Mesothelial cell of epicardium (in vitro differentiated cells): ENCODE measurements at regions not wholly inside any gene's neighbourhood (a gene's known extent, or its start where the extent isn't known, plus 50 kb on each side); places are given as distances from the start of the nearest gene placed in this dataset.

Experiments used
- DNase-seq, 2 experiments: peaks; one replicate each; pipeline ENCODE4 v3.0.0; 2021; ENCODE audit warnings: low spot score in 2 of 2; ENCODE audit not compliant: unreplicated experiment in 2 of 2
- H3K27ac Mint-ChIP-seq: 2 replicates; pipeline ENCODE4 v1.8.0; 2021; ENCODE audit warnings: mixed read lengths
- H3K27me3 Mint-ChIP-seq: 2 replicates; pipeline ENCODE4 v1.8.0; 2021; ENCODE audit warnings: low read depth, mixed read lengths
- H3K36me3 Mint-ChIP-seq: 2 replicates; pipeline ENCODE4 v1.8.0; 2021; ENCODE audit warnings: mixed read lengths
- H3K4me1 Mint-ChIP-seq: 2 replicates; pipeline ENCODE4 v1.8.0; 2021; ENCODE audit warnings: mixed read lengths
- H3K4me3 Mint-ChIP-seq: 2 replicates; pipeline ENCODE4 v1.8.0; 2021; ENCODE audit warnings: mild to moderate bottlenecking, moderate library complexity, mixed read lengths
- H3K9me3 Mint-ChIP-seq: 2 replicates; pipeline ENCODE4 v1.8.0; 2021; ENCODE audit warnings: mixed read lengths
- TF ChIP-seq, protein P1 (sequence below): fragments of 200-600 bp; sonication (generic); IDR thresholded peaks from one replicate; pipeline ENCODE4 v1.5.0; 2021; ENCODE audit warnings: antibody characterized with exemption; ENCODE audit not compliant: unreplicated experiment

DNA sequence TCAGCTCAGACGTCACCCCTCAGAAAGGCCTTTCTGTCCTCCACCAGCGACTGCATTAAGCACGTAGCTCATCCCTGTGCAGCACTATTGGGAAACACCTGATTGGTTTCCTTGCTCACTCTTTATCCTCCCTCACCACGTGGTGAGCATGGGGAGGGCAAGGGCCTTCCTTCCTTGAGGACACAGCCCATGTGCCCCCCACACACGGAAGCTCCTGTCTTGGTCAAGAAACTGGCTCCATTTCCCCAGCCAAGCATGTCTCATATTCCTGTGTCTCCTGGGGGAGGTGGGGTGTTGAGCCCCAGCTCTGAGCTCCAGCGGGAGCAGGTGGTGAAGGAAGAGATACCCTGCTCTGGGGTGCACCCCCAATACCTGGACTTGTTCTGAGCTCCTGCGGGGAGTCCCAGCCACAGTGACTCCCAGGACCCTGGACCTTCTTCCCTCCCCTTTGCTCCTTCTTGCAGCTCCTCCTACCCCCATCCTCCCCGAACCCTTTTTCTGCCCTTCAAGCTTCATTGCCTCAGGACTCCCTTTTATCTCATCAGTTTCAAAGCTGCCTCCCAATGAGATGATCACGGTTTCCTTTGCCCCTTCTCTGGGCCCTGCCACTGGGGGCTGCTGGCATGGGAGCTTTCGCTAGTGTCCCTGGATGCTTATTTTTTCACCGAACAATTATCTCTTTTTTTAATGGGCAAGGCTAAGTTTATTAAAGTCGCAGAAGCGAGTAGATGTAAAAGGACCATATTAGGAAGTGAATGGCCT lies 230.1 kb downstream of the TFAP2C start:
- TF ChIP-seq, protein P1, sequence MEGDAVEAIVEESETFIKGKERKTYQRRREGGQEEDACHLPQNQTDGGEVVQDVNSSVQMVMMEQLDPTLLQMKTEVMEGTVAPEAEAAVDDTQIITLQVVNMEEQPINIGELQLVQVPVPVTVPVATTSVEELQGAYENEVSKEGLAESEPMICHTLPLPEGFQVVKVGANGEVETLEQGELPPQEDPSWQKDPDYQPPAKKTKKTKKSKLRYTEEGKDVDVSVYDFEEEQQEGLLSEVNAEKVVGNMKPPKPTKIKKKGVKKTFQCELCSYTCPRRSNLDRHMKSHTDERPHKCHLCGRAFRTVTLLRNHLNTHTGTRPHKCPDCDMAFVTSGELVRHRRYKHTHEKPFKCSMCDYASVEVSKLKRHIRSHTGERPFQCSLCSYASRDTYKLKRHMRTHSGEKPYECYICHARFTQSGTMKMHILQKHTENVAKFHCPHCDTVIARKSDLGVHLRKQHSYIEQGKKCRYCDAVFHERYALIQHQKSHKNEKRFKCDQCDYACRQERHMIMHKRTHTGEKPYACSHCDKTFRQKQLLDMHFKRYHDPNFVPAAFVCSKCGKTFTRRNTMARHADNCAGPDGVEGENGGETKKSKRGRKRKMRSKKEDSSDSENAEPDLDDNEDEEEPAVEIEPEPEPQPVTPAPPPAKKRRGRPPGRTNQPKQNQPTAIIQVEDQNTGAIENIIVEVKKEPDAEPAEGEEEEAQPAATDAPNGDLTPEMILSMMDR = no peak
- Mint-ChIP-seq H3K4me3 (peak overlapping the region; percentile 30), H3K4me1 (peaks cover 27% of the 10 kb centered on the region), H3K9me3 (no peaks in the 10 kb centered on the region), H3K27me3 (peaks cover 4% of the 10 kb centered on the region), H3K36me3 (no peaks in the 10 kb centered on the region), H3K27ac (peak overlapping the region; percentile 90)
- DNase-seq = no peak

DNA sequence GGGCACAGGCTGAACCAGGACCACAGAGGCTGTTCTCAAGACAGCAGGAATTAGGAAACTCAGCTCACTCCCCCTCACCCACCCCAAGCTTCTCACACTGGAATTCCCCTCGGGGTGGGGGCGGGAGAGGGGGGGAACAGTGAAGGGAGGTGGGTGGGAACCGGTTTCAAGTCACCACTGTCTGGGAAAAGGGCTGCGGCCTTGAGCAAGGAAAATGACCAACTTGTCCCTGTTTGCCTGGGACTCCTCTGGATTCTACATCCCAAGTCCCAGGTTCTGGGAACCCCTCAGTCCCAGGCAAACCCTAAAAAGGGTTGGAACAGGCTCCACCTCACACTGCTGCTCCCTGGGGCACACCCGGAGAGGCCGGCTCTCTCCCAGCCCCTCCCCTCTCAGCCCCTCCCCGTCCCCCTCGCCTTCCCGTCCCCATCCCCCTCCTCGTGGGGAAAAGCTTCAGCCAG lies 230.7 kb downstream of the TFAP2C start:
- DNase-seq = peak in 1 of 2 experiments; percentile 44
- Mint-ChIP-seq H3K27ac (peak overlapping the region; percentile 90), H3K4me1 (peaks cover 27% of the 10 kb centered on the region), H3K4me3 (peak overlapping the region; percentile 30), H3K27me3 (peaks cover 5% of the 10 kb centered on the region), H3K9me3 (no peaks in the 10 kb centered on the region), H3K36me3 (no peaks in the 10 kb centered on the region)
- TF ChIP-seq, protein P1 = no peak

DNA sequence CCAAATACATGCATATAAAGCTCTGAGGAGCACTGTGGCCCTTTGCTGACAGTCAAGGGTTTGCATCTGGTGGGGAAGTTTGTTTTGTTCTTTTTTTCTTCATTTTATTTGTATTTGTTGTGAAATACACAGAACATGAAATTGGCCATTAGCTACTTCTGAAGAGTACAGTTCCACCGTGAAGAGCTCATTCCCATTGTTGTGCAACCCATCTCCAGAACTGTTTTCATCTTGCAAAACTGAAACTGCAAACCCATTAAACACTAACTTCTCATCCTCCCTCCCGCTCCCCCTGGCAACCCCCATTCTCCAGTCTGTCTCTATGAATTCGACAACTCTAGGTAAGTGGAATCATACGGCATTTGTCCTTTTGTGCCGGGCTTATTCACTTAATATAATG lies 231.3 kb downstream of the TFAP2C start:
- TF ChIP-seq, protein P1 = no peak
- peak overlapping the region; percentile 27 for H3K27ac Mint-ChIP-seq
- DNase-seq = no peak
- H3K9me3 Mint-ChIP-seq = no peaks in the 10 kb centered on the region
- H3K4me3 Mint-ChIP-seq = no peak overlapping the region
- peaks cover 10% of the 10 kb centered on the region for H3K27me3 Mint-ChIP-seq
- H3K36me3 Mint-ChIP-seq = no peaks in the 10 kb centered on the region
- peaks cover 27% of the 10 kb centered on the region for H3K4me1 Mint-ChIP-seq

DNA sequence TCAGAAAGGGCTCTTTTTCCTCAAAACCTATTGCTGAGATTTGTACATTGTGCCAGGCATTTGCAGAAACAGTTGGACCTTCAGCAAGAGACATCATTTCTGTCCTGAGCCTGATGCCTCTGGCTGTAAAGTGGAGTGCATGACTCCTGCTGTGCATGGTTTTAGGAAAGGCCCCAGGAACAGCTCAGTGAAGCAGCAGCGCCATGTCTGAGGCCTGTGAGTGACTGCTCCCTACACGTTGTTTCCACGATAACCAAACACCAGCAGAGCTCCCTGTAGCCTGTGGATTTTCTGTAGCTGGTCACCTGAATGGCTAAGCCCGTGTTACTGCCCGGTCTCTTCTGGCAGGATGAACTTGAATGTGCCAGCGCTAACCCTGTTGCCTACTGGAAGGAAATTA lies 232.5 kb downstream of the TFAP2C start:
- no peaks in the 10 kb centered on the region for H3K9me3 Mint-ChIP-seq
- no peak overlapping the region for H3K27ac Mint-ChIP-seq
- no peak for DNase-seq
- peaks cover 12% of the 10 kb centered on the region for H3K27me3 Mint-ChIP-seq
- no peak overlapping the region for H3K4me3 Mint-ChIP-seq
- TF ChIP-seq, protein P1 = no peak
- peaks cover 27% of the 10 kb centered on the region for H3K4me1 Mint-ChIP-seq
- no peaks in the 10 kb centered on the region for H3K36me3 Mint-ChIP-seq

DNA sequence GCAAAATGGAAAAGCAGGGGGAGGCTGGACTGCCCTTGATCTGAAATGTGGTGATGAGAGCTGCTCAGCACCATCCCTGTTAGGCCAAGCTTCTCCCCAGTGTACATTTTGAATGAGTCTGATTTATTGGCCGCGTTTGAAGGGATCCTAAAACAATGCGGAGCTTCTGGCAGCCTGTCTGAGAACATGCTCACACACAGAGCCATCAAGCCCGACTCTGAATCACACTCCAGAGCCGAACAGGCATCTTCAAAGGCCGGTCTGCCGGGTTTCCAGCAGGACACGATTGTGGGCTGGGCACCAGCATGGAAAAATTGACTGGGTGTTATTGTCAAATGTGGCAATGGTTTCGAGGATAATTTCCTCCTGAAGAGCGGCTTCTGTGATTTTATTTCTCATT lies 235.9 kb downstream of the TFAP2C start:
- TF ChIP-seq, protein P1 = no peak
- H3K36me3 Mint-ChIP-seq = no peaks in the 10 kb centered on the region
- H3K27me3 Mint-ChIP-seq = peaks cover 12% of the 10 kb centered on the region
- DNase-seq = no peak
- H3K9me3 Mint-ChIP-seq = peaks cover 9% of the 10 kb centered on the region
- H3K4me3 Mint-ChIP-seq = no peak overlapping the region
- peaks cover 10% of the 10 kb centered on the region for H3K4me1 Mint-ChIP-seq
- H3K27ac Mint-ChIP-seq = no peak overlapping the region
